Pancreas (tissue), 10 donors: ENCODE measurements at regions not wholly inside any gene's neighbourhood (a gene's known extent, or its start where the extent isn't known, plus 50 kb on each side); places are given as distances from the start of the nearest gene placed in this dataset.
"Not testable (repeated sequence)": the region's sequence is repeated elsewhere in the genome, so short reads cannot be mapped to it uniquely, and the experiment has no call there.

Source experiments
- ATAC-seq, 4 donors: fragments of 200-7000 bp; cut with Tn5 transposase; one replicate each; pipeline versions ENCODE4 v1.8.0 to v1.9.1; 2020; ENCODE audit warnings: mild to moderate bottlenecking in 4 of 4, moderate library complexity in 4 of 4
- DNase-seq, 6 donors: peaks; one replicate each; pipeline ENCODE4 v3.0.0-alpha.2; 2020
- FAIRE-seq: peaks from 2 replicates; lab custom pipeline; 2012; peaks lifted over from hg19 to GRCh38; lab: Jason Lieb, UNC
- H3K27ac ChIP-seq, 4 donors: fragments of 200-600 bp; sonication (generic); 1 replicate in 3 of 4; 2 replicates in 1 of 4; pipeline versions ENCODE4 v1.5.0 to v1.8.0; 2020
- H3K27me3 ChIP-seq, 4 donors: fragments of 200-600 bp; one replicate each; pipeline ENCODE4 v1.8.0; 2021
- H3K36me3 ChIP-seq, 3 donors: fragments of 200-600 bp; sonication (generic) in 1 of 3; one replicate each; pipeline versions ENCODE4 v1.5.0 to v1.8.0; 2020 to 2021
- H3K4me1 ChIP-seq, 3 donors: fragments of 200-600 bp; one replicate each; pipeline ENCODE4 v1.8.0; 2021
- H3K4me3 ChIP-seq, 4 donors: fragments of 200-600 bp; sonication (generic) in 2 of 4; one replicate each; pipeline versions ENCODE4 v1.5.0 to v1.8.0; 2020 to 2021
- H3K9me3 ChIP-seq, 4 donors: fragments of 200-600 bp; one replicate each; pipeline ENCODE4 v1.8.0; 2021
- WGBS, 2 donors: extraction: QIAGEN DNeasy Blood & Tissue Kit; methylation state at CpG; one replicate each; pipeline ENCODE4 v1.1.7; 2013; 5-methylcytosine and 5-hydroxymethylcytosine counted together
- intact Hi-C, 3 donors: fragments of 100-400 bp; cut with DNase I; formaldehyde crosslinking; loops; one replicate each; pipeline versions ENCODE4 v1.11.1 to v1.14.2; 2022
- TF ChIP-seq, protein P1 (sequence below), 4 donors: fragments of 200-600 bp; sonication (generic) in 3 of 4; IDR thresholded peaks; one replicate each; pipeline versions ENCODE4 v1.5.0 to v1.8.0; 2021; ENCODE audit warnings: antibody characterized with exemption in 4 of 4
- donor health status: healthy with polysubstance abuse.
- donor health status: DM: no; HTN: no; CAD: no; lungs with moderate emphysema.
- donor health status: DM: no; HTN: no; CAD: no.
- donor health status: control.
- donor health status: control.
- donor health status: Bipolar disorder and iron deficiency.
- donor health status: DM: yes; HTN: yes; CAD: no.
- donor health status: DM: no; HTN: no; CAD: no.
- donor health status: DM: no; HTN: no; CAD: no.
- donor health status: DM: yes; HTN: yes; CAD: no.

DNA sequence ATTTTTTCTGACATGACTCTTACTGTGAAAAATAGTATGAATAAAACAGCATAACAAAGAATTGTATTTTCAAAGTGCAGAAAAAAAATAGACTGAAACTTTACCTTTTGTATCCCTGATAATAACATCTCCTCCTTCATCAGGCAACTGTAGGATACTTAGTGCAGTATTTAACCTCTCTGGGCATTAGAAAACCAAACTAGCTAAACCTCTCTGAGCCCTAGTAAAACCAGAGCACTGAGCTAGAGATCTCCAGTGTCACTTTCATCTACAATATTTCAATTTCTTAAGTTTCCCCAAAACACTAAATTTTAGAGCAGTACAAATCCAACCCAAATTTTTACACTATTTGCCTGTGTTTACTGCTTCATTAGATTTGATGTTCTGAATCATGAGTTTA, 594.0 kb upstream of the LINC00305 start:
- FAIRE-seq (no peak), DNase-seq (no peak), ATAC-seq (no peak)
- intact Hi-C loops, result no loop called here
- Histone ChIP-seq H3K4me1 (no peaks in the 10 kb centered on the region), H3K27me3 (no peaks in the 10 kb centered on the region), H3K4me3 (no peak overlapping the region), H3K27ac (no peak overlapping the region), H3K9me3 (no peaks in the 10 kb centered on the region), H3K36me3 (no peaks in the 10 kb centered on the region)
- TF ChIP-seq, protein P1, sequence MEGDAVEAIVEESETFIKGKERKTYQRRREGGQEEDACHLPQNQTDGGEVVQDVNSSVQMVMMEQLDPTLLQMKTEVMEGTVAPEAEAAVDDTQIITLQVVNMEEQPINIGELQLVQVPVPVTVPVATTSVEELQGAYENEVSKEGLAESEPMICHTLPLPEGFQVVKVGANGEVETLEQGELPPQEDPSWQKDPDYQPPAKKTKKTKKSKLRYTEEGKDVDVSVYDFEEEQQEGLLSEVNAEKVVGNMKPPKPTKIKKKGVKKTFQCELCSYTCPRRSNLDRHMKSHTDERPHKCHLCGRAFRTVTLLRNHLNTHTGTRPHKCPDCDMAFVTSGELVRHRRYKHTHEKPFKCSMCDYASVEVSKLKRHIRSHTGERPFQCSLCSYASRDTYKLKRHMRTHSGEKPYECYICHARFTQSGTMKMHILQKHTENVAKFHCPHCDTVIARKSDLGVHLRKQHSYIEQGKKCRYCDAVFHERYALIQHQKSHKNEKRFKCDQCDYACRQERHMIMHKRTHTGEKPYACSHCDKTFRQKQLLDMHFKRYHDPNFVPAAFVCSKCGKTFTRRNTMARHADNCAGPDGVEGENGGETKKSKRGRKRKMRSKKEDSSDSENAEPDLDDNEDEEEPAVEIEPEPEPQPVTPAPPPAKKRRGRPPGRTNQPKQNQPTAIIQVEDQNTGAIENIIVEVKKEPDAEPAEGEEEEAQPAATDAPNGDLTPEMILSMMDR (IDR thresholded peaks at IDR 0.05), result no peak

DNA sequence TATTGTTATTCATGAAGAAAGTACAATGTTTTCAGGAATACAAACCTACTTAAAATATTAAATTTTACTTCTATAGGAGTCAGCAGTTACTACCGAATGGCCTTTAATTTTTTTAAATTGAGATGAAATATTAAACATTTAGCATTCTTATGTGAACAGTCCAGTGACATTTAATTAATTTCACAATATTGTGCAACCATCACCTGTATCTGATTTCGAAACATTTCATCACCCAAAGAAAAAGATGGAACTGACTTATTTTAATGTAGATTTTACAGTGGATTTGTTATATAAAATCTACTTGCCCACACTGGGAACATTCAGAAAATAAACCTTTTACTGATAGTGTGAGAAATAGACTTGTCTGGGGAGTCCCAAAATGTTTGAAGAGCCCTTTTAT, 585.2 kb upstream of the LINC00305 start:
- 76 to 88% methylated on average over 2 of the region's 2 CpGs for WGBS, 2 donors
- TF ChIP-seq, protein P1 (IDR thresholded peaks at IDR 0.05), result no peak
- H3K27ac ChIP-seq, result no peak overlapping the region
- no peak for ATAC-seq
- no peaks in the 10 kb centered on the region for H3K27me3 ChIP-seq
- intact Hi-C loops, result no loop called here
- no peaks in the 10 kb centered on the region for H3K4me1 ChIP-seq
- no peak for DNase-seq
- FAIRE-seq, result no peak
- no peaks in the 10 kb centered on the region for H3K9me3 ChIP-seq
- H3K36me3 ChIP-seq, result no peaks in the 10 kb centered on the region
- no peak overlapping the region for H3K4me3 ChIP-seq

DNA sequence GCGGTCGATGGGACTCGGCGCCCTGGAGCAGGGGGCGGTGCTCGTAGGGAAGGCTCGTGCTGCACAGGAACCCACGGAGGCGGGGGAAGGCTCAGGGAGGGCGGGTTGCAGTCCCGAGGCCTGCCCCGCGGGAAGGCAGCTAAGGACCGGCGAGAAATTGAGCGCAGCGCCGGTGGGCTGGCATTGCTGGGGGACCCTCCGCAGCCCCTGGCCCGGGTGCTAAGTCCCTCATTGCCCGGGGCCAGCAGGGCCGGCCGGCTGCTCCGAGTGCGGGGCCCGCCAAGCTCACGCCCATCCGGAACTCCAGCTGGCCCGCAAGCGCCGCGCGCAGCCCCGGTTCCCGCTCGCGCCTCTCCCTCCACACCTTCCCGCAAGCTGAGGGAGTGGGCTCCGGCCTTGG, 576.8 kb upstream of the LINC00305 start:
- H3K9me3 ChIP-seq, H3K27ac ChIP-seq, H3K36me3 ChIP-seq, H3K4me1 ChIP-seq, H3K27me3 ChIP-seq, FAIRE-seq, H3K4me3 ChIP-seq, ATAC-seq, intact Hi-C loops: not testable (repeated sequence)
- DNase-seq, result peak in 1 of 6 donors; percentile 39
- 93 to 97% methylated on average over 15 to 39 of the region's 39 CpGs for WGBS, 2 donors

DNA sequence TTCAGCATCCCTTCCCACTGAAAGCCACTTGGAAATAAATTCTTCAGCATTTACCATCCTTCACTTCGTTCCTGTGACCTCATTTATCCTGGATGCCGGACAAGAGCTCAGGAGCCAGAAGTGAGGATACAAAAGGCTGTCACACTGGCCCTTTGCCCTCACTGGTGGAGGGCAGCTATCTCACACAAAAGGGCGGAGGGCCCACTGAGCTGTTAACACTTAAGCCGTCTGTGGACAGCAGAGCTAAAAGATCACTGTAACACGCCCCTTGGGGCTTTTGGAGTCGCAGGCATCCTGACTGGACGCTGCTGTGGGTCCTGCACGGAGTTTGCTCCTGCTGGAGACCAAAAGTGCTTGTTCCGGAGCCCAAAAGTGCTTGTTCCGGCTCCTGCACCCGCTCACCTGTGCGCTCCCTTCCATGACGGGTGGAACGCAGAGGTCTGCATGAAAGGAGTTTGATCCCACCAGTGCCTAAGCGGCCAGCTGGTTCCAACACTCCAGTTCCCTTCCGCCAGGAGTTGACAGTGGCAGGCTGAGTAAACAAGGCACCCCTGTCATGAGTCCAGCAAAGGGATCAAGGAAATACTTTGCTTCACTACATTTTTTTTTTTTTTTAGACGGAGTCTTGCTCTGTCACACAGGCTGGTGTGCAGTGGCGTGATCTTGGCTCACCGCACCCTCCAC, 572.0 kb upstream of the LINC00305 start:
- Histone ChIP-seq H3K4me1 (no peaks in the 10 kb centered on the region), H3K36me3 (no peaks in the 10 kb centered on the region), H3K27me3 (no peaks in the 10 kb centered on the region), H3K9me3 (no peaks in the 10 kb centered on the region), H3K4me3 (peak overlapping the region in 2 of 4 donors; percentile 32 to 34), H3K27ac (peak overlapping the region; percentile 4 to 72 (median 52))
- peak; percentile 65 to 80 (median 71) for DNase-seq
- intact Hi-C loops, result no loop called here
- no peak for FAIRE-seq
- peak; percentile 95 to 98 (median 98) for ATAC-seq
- WGBS, 2 donors, result 31 to 32% methylated on average over 19 of the region's 19 CpGs
- TF ChIP-seq, protein P1 (IDR thresholded peaks at IDR 0.05), result no peak

DNA sequence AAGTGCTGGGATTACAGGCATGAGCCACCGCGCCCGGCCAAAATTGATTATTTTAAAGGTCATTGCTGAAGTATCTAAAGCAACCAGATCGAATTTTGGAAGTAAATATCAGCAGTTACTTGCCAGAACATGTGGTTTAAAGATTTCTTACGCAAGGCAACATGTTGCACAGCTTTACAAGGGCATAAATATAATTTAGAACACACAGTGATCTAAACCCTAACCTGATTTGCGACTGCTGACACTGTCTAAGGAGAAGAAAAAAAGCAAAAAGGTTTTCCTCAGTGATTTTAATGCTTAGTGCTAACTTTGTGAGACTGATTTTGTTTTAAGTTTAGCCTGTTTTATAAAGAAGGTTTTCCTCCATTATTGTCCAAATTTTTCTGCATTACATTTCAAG, 569.9 kb upstream of the LINC00305 start:
- DNase-seq (no peak), FAIRE-seq (no peak), ATAC-seq (no peak)
- Histone ChIP-seq H3K4me1 (peaks cover 0 to 9% (median 0%) of the 10 kb centered on the region in 3 donors), H3K27me3 (no peaks in the 10 kb centered on the region), H3K9me3 (no peaks in the 10 kb centered on the region), H3K36me3 (no peaks in the 10 kb centered on the region), H3K27ac (no peak overlapping the region), H3K4me3 (no peak overlapping the region)
- TF ChIP-seq, protein P1 (IDR thresholded peaks at IDR 0.05), result no peak
- intact Hi-C loops, result no loop called here
- 29 to 43% methylated on average over 3 to 6 of the region's 6 CpGs for WGBS, 2 donors
